CD4-positive, alpha-beta T cell treated with Interferon gamma for 1 hour (primary cell): ENCODE measurements at regions not wholly inside any gene's neighbourhood (a gene's known extent, or its start where the extent isn't known, plus 50 kb on each side); places are given as distances from the start of the nearest gene placed in this dataset.
"Not testable (repeated sequence)": the region's sequence is repeated elsewhere in the genome, so short reads cannot be mapped to it uniquely, and the experiment has no call there.

Experiments
- DNase-seq: peaks from one replicate; pipeline ENCODE4 v3.0.0-alpha.2; 2020

DNA sequence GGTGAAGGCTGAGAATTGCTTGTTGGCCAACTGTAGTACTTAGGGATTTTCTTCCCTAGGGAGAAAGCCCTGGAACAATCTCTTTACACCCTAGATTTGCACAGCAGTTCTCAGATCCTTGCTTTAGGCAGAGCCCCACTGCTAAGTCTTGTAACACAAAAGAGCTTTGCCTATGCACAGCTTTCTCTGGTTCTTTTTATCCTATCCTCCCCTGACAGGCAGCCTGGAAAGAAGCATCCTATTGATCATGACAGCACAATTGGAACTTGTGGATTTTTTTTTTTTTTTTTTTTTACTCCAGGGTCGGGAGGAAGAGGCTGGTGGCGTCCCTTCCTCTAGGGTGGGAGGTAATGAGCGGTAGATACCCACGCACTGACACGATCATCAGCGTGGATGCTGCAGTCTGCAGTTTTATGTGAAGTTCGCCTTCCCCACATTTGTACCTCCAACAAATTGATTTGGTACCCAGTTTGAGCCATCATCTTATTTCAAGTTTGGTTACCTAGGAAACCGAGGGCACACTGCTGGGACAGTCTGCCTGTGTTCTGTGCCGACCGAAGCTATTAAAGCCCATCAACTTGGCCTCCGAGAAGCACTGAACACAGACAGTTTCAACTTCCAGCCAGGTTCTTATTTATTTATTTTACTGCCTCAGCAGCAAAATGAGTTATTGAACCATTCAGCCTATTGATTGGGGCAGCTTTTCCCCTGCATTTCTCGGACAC lies 110.1 kb downstream of the NRN1 start:
- DNase-seq = no peak

GRCh38 chr6:5894357-5894756 lies 112.4 kb downstream of the NRN1 start:
- DNase-seq = no peak

DNA sequence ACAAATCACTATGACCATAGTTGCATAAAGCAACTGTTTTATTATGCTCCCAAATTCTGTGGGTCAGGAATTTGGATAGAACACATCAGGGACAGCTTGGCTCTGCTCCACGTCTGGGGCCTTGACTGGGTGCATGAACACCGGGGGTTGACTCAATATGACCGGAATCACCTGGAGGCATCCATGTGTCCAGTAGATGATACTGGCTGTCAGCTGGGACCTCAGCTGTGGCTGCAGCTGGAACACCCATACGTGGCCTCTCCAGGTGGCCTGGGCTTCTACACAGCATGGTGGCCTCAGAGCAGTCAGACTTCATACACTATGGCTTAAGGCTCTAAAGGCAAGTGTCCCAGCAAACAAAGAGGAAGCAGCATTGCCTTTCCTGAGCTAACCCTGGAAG lies 113.4 kb downstream of the NRN1 start:
- no peak for DNase-seq

- no peak for DNase-seq
These were observed 114.1 kb downstream of the NRN1 start for GRCh38 chr6:5892669-5893068.

DNA sequence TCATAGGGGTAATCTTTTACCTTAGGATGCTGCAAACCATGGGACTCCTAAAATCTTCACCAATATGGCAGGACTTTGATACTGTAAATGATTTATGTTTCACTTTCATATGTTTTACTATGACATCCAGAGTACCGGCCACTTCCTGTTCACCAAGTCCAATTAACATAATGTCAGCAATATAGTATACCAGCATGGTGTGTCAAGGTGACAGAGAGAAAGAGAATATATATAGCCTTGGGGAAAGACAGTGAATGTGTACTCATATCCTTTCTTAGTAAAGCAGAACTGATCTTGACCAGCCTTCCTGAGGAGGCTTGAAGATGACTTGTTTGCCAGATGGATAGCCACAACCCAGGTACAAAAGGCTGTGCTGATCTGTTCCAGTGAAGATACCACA lies 127.9 kb downstream of the NRN1 start:
- no peak for DNase-seq

GRCh38 chr6:5876076-5876475 lies 130.6 kb downstream of the NRN1 start:
- no peak for DNase-seq

DNA sequence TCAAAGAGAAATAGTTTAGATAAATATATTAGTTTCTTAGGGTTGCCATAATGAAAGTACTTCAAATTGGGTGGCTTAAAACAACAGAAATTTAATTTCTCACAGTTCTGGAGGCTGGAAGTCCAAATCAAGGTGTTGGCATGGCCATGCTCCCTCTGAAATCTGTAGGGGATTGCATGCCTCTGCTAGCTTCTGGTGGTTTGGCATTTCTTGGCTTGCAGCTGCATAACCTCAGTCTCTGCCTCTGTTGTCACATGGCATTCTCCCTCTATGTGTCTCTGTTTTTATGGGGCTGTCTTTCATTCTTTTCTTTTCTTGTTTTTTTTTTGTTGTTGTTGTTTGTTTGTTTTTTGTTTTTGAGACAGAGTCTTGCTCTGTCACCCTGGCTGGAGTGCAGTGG lies 132.7 kb downstream of the NRN1 start:
- DNase-seq = not testable (repeated sequence)

- DNase-seq = no peak
These were observed 135.4 kb downstream of the NRN1 start for GRCh38 chr6:5871296-5871695.

- peak; percentile 4 for DNase-seq
These were observed 137.0 kb downstream of the NRN1 start for GRCh38 chr6:5869676-5870075.

GRCh38 chr6:5869261-5869660 lies 137.5 kb downstream of the NRN1 start:
- DNase-seq = no peak

DNA sequence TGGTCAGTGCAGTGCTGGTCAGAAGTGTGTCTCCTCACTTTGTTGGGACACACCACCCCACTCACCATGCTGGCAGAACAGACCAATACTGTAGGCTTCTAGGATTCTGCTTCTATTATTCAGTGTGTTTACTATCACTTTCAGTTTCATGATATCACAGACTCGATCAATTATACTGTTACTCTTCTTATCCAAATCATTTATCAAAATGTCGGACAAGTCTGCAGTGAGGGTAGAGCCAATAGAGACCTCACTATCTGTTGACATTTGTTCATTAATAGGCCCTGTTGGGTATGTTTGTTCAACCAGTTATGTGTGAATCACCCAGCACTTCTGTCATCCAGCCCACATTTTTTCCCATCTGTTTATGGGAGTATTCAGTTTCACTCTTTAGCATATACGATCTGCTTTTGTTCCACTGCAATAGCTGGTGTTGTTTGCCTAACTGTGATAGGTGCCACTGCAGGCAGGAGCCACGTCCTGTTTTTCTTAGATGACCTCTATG lies 140.1 kb downstream of the NRN1 start:
- no peak for DNase-seq

DNA sequence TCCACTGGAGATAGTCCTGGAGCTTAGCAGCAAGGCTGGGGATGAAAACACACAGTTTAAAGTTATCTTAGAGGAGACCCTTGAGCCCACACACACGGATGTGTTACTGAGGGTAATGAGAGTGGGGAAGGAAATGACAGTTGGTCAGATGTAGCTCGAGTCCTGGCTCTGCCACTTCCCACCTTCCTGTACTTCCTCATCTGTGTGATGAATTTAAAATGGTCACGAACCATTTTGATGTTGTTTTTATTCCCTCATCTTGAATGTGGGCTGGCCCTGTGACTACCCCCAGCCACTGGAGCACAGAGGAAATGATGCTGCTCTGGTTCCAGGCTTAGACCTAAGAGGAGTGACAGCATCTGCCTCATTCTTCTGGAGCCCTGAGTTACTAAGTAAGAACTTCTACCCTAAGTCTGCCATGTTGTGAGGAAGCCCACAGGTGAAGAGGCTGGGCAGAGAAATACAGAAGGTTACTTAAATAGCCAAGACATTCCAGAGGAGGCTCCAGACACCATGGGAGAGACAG lies 141.2 kb downstream of the NRN1 start:
- DNase-seq = no peak

GRCh38 chr6:5860849-5861248 lies 145.9 kb downstream of the NRN1 start:
- DNase-seq = no peak

GRCh38 chr6:5855787-5856470 lies 150.8 kb downstream of the NRN1 start:
- DNase-seq = no peak

DNA sequence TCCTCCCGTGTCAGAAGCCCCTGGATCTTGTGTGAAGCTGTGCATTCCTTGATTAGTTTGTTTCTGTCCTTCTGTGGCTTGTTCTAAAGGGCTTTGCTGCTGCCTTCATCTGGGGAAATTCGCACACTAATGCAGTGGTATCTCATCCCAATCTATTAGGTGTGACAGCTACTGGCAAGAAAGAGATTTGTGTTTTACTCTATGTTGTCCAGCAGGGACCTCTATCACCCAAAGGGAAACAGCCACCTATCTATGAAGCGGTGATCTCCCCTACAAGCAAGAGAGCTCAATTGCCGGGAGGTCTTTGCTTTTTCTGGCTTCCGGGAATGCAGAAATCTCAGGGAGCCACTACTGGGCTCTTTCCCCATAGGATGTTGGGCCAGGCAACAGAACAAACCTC lies 151.8 kb downstream of the NRN1 start:
- DNase-seq = no peak

- DNase-seq = peak; percentile 79
These were observed 155.4 kb downstream of the NRN1 start for GRCh38 chr6:5851261-5851757.

DNA sequence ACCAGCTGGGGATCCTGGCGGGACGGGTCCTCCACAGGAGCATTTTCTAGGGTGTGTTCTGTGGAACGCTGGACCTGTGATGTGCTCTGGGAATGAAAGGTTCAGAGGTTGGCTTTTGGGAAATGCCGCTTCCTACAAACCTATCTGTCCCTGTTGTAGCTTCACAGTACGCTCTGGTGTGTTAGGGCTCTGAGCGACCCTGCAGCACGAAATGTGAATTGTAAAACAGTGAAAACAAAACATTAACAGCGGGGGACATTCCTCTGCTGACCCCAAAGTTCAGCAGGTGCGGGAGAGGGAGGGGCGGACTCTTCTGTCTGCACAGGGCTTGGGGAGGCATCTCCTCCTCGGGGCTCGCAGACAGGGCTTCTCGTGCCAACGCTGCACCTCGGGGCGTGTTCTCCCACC lies 155.9 kb downstream of the NRN1 start:
- no peak for DNase-seq

GRCh38 chr6:5846889-5847288 lies 159.8 kb downstream of the NRN1 start:
- no peak for DNase-seq

GRCh38 chr6:5846335-5846734 lies 160.4 kb downstream of the NRN1 start:
- DNase-seq = no peak

DNA sequence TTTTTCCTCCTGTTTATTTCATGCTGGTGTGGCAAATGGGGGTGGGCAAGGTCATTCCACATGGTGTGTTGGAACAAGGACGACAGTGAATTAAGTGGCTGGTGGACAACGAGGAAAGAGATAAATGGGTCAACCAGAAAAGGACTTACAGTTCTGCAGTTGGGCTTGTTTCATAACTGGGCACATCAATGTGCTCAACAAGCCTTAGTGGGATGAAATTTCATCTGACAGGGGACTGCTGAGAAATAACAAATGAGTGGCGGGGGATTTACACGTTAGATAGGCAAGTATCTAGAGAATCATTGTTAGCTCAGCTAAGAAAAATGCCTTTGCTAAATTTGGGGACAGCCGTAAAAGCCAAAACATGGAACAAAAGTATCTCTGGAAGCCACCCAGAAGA lies 163.6 kb downstream of the NRN1 start:
- DNase-seq = no peak

- DNase-seq = no peak
These were observed 165.9 kb downstream of the NRN1 start for GRCh38 chr6:5840734-5841390.

- DNase-seq = no peak
These were observed 167.9 kb downstream of the NRN1 start for GRCh38 chr6:5838656-5839396.

- DNase-seq = no peak
These were observed 169.4 kb downstream of the NRN1 start for GRCh38 chr6:5837323-5837722.
